Erythroblast (primary cell): ENCODE measurements at regions not wholly inside any gene's neighbourhood (a gene's known extent, or its start where the extent isn't known, plus 50 kb on each side); places are given as distances from the start of the nearest gene placed in this dataset.
"Not testable (repeated sequence)": the region's sequence is repeated elsewhere in the genome, so short reads cannot be mapped to it uniquely, and the experiment has no call there.

Experiments
- DNase-seq, 2 experiments: peaks; one replicate each; lab custom pipeline; 2025; lab: John Stamatoyannopoulos, UW
- GATA1 ChIP-seq: IDR thresholded peaks from 2 replicates; pipeline ENCODE4 v1.6.1; 2011; ENCODE audit warnings: low read depth, mild to moderate bottlenecking, control low read depth, low read length, moderate library complexity
- POLR2A ChIP-seq: IDR thresholded peaks from 2 replicates; pipeline ENCODE4 v1.6.1; 2011; ENCODE audit warnings: mild to moderate bottlenecking, low read length

GRCh38 chr5:152551061-152551460 is 146.0 kb upstream of the NMUR2 start:
- TF ChIP-seq GATA1 (no peak), POLR2A (no peak)
- DNase-seq = no peak

- DNase-seq = no peak
- no peak for TF ChIP-seq GATA1
- no peak for TF ChIP-seq POLR2A
Observed at GRCh38 chr5:152556784-152557183, 151.7 kb upstream of the NMUR2 start.

GRCh38 chr5:152560512-152561137 is 155.5 kb upstream of the NMUR2 start:
- DNase-seq = peak; percentile 32 to 64
- TF ChIP-seq GATA1 (no peak), POLR2A (no peak)

GRCh38 chr5:152568016-152568415 is 162.9 kb upstream of the NMUR2 start:
- DNase-seq = no peak
- no peak for TF ChIP-seq GATA1
- TF ChIP-seq POLR2A = no peak

- no peak for DNase-seq
- no peak for TF ChIP-seq GATA1
- no peak for TF ChIP-seq POLR2A
Observed at GRCh38 chr5:152572812-152573211, 167.7 kb upstream of the NMUR2 start.

- no peak for TF ChIP-seq GATA1
- TF ChIP-seq POLR2A = no peak
- no peak for DNase-seq
Observed at GRCh38 chr5:152584103-152584502, 179.0 kb upstream of the NMUR2 start.

GRCh38 chr5:152592416-152592815 is 187.3 kb upstream of the NMUR2 start:
- no peak for DNase-seq
- TF ChIP-seq GATA1 (no peak), POLR2A (no peak)

- peak in 1 of 2 experiments; percentile 3 for DNase-seq
- TF ChIP-seq GATA1 (no peak), POLR2A (no peak)
Observed at GRCh38 chr5:152593388-152593787, 188.3 kb upstream of the NMUR2 start.

- TF ChIP-seq POLR2A (no peak), GATA1 (no peak)
- no peak for DNase-seq
Observed at GRCh38 chr5:152595405-152595804, 190.3 kb upstream of the NMUR2 start.

- DNase-seq = no peak
- TF ChIP-seq POLR2A = no peak
- no peak for TF ChIP-seq GATA1
Observed at GRCh38 chr5:152599096-152599495, 194.0 kb upstream of the NMUR2 start.

- no peak for DNase-seq
- TF ChIP-seq POLR2A (no peak), GATA1 (no peak)
Observed at GRCh38 chr5:152601806-152602732, 197.0 kb upstream of the NMUR2 start.

GRCh38 chr5:152606050-152606449 is 201.0 kb upstream of the NMUR2 start:
- not testable (repeated sequence) for DNase-seq

- DNase-seq = no peak
- TF ChIP-seq GATA1 (no peak), POLR2A (no peak)
Observed at GRCh38 chr5:152606776-152607364, 201.8 kb upstream of the NMUR2 start.
